ENCODE measurements at regions not wholly inside any gene's neighbourhood (a gene's known extent, or its start where the extent isn't known, plus 50 kb on each side); places are given as distances from the start of the nearest gene placed in this dataset.

- TF ChIP-seq SUZ12 (IDR thresholded peaks at IDR 0.05; ENCODE audit: extremely low read depth, insufficient read depth, insufficient read length) (no peak), YY1 (IDR thresholded peaks at IDR 0.05; ENCODE audit: insufficient read depth, insufficient read length) (no peak), ZNF274 (IDR thresholded peaks at IDR 0.05; ENCODE audit: low read depth, low read length) (no peak)
These were observed 241.4 kb downstream of the MYCN start for GRCh38 chr2:16181741-16182090.
